GM20000 (cell line): ENCODE measurements at regions not wholly inside any gene's neighbourhood (a gene's known extent, or its start where the extent isn't known, plus 50 kb on each side); places are given as distances from the start of the nearest gene placed in this dataset.

Experiments
- DNase-seq: peaks from one replicate; pipeline ENCODE4 v3.0.0; 2012; ENCODE audit warnings: low spot score
- CTCF ChIP-seq: IDR thresholded peaks from 2 replicates; pipeline ENCODE4 v1.5.1; 2012; ENCODE audit warnings: mild to moderate bottlenecking, control low read depth; ENCODE audit errors: extremely low read depth, missing control alignments

GRCh38 chr3:193794002-193794881, 201.2 kb downstream of the OPA1 start:
- DNase-seq: no peak
- no peak for TF ChIP-seq CTCF

GRCh38 chr3:193795062-193795690, 202.2 kb downstream of the OPA1 start:
- TF ChIP-seq CTCF: no peak
- no peak for DNase-seq

GRCh38 chr3:193796089-193796488, 203.1 kb downstream of the OPA1 start:
- DNase-seq: no peak
- no peak for TF ChIP-seq CTCF

GRCh38 chr3:193797566-193797965, 204.6 kb downstream of the OPA1 start:
- DNase-seq: no peak
- no peak for TF ChIP-seq CTCF

- no peak for TF ChIP-seq CTCF
- no peak for DNase-seq
These were observed 205.0 kb downstream of the OPA1 start for GRCh38 chr3:193798051-193798450.

- no peak for DNase-seq
- TF ChIP-seq CTCF: no peak
These were observed 207.4 kb downstream of the OPA1 start for GRCh38 chr3:193800138-193801043.
